Kidney capillary endothelial cell (primary cell): ENCODE measurements at regions not wholly inside any gene's neighbourhood (a gene's known extent, or its start where the extent isn't known, plus 50 kb on each side); places are given as distances from the start of the nearest gene placed in this dataset.
A peak's percentile ranks its signal among the peaks of the same experiment; 100 is the strongest.
"Not testable (repeated sequence)": the region's sequence is repeated elsewhere in the genome, so short reads cannot be mapped to it uniquely, and the experiment has no call there.

Experiments
- DNase-seq: peaks from one replicate; pipeline ENCODE4 v3.0.0-alpha.2; 2018; ENCODE audit warnings: low spot score

DNA sequence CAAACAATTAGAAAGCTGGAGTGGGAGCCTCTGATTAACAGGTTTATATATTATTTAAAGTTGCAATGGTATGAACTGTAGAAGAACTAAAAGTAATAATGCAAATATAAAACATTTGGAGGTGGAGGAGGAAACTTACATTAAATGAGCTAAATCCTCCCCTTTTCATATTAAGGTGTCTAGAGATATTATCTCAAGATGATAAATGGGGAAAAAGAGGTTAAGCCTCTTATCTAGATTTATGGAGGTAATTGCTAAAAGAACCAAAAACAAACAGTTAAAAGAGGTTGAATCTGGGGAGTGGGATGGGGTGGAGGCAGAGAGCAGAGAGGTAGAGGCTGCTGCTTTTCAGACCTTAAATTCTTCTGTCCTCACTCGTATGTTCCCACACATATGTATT, 147.8 kb upstream of the SLC24A2 start:
- DNase-seq, result no peak

DNA sequence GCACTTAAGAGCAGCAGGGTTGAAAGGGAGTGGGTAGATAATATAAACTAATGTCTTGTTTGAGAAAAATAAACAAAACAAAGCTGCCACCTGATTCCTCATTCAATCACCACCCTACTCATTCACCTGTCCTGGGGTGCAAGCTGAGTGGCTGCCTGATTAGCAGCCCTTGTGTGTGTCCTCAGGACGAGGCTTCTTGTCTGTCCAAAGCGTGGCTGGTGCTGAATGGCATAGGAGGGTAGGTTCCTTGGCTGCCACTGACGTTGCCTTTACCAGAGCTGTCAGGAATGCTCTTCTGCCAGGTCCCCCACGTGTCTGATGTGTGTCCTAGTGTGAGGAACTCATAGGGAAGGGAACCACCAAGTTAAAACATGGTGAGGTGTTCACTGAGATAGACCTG, 146.6 kb upstream of the SLC24A2 start:
- DNase-seq, result no peak

DNA sequence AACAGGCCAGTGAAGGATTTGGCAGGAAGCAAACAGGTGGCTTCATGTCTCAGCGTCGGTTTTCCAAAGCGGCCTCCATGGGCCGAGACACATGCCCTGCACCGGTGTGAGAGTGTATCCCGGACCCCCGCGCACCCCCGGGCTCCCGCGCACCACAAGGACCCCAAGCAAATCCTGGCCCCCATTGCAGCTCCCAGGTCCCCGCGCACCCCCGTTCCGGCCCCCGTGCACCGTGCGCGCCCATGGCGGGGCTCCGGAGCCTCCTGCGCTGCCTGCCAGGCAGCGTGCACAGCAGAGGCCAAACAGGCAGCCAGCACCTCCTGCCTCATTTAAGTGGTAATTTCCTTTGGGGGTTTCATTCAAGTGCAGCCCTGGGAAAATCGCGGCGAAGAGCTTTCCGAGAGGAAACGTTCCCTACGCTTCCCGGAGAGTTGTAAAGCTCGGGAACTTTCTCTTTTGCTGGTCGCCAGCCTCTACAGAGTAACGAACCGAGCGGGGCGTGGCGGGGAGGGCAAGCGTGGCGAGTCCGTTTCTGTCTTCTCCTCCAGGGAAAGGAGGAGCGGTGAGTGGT, 145.5 kb upstream of the SLC24A2 start:
- DNase-seq, result peak; percentile 38

DNA sequence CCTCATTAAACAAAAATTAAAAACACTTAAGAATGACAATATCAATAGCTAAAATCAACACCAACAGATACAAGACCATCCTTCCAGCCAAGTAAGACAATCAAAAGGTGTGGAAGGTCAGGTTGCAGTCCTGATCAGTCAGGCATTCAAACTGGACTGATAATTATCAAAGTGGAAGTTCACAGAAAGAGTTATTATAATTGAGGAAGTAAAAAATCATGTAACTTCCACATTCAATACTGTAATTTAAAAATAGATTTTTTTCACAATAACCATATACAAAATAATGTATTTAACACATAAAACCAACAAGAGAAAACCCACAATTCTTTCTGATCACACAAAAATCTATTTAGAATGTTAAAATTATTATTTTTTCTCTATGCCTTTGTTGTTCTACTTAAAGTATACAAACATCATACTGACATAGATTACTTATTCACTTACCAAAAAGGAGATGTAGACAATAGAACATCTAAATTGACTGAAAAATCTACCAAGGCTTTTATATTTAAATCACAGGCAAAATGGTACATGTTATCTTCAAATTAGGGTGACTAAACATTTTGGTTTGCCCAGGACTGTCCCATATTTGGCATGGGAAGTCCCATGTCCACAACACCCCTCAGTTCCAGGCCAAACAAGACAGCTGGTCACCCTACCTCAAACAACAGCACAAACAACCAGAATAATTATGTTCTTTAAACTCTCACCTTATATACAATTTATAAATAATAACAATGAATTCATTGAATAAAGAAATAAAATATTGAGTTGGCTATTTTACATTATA, 142.5 kb upstream of the SLC24A2 start:
- no peak for DNase-seq

DNA sequence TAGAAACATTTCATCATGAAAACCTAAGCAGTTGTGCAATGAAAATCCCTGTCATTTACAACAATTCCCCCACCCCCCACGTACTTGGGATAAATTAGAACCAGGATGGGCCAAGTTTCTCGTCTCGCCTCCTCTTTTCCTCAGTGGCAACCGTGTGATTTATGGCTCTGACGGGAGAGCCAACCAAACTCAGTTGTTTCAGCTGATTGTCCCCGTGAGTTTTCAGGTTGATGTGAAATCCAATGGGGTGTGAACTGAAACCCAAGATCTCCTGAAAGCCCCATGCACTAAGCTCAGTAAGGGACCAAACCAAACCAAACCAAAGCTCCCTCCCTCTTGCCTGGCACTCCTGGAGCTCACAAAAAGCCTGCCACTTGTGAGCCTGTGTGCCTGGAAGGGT, 138.7 kb upstream of the SLC24A2 start:
- DNase-seq, result no peak

DNA sequence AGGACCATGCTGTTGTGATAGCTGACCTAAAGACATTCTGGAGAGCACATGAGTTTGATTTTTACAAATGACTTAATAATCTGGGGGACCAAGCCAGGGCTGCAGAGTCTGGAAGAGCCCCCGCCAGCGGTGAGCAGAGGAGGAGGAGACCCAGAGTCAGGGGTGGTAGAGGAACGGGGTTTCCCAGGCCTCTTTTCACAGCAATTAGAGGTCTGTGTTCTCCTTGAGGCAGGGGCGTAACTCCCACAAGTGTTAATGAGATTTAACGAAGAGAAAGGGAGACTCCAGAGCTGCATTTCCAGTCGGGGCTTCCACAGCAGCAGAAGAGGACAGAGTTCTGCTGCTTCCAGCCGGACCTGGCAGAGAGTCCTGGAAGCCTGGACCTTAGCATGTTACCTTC, 137.9 kb upstream of the SLC24A2 start:
- DNase-seq, result no peak

DNA sequence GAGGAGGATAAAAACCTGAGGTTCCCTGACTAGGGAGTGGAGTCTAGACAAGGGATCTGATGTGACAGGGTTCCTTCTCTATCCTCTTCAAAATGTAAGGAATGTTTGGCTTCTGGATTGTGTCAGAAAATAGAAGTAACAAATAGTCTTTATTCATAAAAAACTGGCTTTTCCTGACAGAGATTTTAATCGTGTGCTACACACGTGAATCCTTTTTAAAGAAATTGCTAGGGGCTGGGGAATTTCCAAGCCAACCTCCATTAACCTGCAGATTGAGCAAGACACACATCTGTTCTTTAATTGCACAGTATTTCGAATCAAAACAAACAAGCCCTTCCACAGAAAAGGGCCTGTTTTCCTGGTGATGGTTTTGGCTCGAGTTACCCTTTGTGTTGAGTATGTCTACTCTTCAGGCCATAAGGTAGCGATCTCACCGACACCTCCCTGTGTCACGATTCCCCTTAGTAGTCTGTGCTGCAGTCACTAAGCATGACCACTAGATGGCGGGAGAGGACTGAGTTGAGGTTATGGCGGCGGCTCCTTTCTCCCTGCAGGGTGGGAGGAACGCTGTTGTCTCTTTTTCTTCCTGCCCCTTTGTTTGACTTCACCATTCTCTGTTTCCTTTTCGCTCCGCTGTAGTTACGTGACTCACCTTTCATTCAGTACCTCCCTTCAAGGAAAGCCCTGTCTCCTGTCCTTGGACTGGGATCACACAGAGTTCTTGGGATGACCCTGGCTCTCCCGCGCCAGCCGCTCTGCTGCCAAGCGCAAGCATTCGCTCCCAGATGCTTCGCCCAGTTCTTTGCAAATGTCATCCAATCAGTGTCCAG, 137.1 kb upstream of the SLC24A2 start:
- DNase-seq, result peak; percentile 85

DNA sequence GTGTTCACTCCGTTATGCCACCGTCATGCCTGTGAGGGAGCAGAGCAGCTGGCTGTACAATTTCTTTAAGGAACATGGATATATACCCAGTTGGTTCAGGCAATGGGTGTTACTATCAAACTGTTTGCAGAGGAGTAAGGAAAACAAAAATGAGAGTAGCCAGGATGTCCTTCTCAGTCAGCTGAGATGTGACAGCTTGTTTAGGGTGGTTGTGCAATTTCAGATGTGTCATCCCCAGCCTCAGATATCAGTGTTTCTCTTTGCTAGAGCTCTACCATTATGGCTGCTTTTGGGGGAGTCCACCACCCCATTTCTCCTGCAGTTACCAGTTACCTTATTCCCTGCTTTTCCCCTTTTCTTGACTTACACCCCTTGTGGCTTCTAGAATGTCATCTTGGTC, 135.2 kb upstream of the SLC24A2 start:
- DNase-seq, result no peak

DNA sequence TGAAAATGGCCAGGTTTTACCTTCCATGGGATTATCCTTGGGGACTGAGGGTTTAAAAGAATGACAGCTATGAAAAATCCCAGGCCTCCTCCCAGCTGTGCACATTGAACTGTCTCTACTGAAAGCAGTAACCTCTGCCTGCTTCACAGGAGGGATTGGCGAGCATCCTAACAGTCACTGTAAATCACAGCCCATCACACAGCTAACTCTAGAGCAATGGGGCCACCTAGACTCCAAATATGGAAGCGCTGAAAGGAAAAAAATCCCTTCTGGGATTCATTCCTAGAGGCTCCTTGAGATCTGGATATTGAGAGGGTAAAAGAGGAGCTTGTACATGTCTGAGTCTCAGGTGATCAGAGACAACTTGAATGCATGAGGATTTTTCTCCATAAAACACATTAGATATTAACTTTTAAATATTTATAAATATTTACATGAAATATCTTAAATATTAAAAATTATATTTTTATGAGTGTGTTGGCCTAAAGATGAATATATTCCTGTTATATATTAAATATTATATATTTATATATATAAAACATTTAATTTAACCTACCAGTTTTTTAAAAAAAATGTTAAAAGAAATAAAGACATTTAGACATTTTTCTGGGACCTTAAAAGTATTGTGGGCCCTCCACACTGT, 133.8 kb upstream of the SLC24A2 start:
- peak; percentile 60 for DNase-seq

DNA sequence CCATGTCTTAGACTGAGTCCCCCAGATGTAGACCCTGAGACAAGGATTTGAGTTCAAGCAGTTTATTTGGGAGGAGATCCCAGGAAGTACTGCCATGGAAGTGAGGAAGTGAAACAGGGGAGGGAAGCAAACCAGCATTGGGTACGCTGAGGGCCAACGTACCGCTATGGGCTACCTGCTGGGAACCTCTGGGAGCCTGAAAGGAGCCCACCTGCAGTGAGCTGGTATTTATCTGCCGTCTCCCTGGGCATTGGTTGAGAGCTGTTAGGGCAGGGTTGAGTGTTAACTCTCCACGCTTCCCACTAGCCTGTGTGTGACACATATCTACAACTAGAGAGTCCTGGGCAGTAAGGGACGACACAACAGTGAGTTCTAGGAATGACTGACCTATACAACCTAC, 131.6 kb upstream of the SLC24A2 start:
- no peak for DNase-seq

DNA sequence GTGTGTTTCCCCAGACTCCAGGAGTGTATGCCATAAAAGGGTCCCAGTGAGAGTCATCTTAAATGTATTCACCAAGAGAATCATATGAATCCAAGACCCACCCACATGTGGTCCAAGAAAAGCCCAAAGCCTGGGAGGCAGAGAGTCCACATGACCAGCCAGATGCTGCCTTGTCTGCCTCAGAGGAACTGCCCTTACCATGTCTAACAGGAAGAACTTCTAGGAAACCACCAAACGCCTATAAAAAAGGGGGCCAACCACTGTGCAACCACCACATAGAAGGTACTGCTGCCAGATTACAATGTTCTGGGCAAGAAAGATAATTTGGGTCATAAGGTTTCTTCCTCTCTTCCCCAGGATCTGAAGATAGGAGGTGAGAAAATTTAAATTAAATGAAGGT, 129.8 kb upstream of the SLC24A2 start:
- no peak for DNase-seq

DNA sequence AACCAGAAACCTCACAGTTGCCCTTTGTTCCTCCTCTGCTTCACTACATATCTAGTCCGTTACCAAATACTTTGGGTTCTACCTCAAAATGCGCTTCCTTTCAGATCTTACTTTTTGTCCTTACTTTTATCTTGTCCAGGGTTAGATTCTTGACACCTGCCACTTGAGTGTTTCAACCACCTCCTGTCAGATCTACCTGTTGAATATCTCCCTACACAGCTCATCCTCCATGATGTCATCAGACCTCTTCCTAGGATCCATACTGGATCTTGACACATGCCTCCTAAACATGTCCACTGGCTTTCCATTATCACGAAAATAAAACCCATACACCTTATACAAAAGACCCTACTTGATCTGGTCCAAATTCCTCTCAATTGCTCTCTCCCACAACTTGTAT, 125.2 kb upstream of the SLC24A2 start:
- DNase-seq, result no peak

DNA sequence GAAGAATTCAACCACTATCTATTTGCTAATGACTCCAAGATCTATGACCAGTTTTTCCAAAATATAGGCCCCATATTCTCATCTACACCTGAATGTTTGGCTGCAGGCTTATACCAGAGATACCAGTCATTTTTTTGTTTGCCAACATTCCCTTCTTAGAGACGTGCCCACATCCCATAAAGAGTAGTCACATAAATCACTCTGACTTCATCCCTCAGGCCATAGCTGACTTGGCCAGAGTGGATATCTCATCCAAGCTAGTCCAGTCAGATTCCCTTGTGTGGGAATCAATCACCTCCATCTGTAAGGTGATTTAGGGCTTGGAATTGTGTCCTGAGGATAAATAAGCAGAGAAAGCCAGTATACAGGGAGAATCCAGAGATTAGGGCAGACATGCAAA, 124.3 kb upstream of the SLC24A2 start:
- DNase-seq, result no peak

DNA sequence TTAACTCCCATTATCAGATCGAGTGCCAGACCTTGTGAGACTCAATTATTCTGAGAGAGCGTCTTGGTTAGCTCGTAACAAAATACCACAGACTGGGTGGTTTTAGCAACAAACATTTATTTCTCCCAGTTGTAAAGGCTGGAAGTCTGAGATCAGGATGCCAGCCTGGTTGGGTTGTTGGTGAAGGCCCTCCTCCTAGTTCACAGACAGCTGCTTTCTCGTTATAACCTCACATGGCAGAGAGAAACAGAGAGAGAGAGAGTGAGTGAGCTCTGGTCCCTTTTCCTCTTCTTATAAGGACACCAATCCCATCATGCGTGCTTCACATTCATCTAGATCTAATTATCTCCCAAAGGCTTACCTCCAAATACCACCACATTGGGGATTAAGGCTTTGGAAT, 114.2 kb upstream of the SLC24A2 start:
- DNase-seq, result no peak

DNA sequence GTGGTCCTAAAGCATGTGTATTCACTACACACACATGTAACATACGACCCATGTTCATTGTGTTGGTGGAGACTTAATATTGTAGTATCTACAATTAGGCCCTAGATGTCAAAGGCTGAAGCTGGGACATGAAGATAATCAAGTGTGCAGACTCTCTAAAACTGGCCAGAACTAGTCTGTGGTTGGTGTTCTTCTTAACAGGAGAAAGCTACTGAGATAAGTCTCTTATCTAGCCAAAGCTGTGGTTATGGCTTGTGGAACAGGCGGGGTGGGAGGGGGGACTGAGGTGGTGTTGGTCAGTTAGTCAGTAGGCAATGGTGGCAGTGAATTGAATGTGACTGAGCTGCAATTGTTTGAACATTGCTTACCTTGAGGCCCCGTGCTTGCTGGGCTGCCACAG, 112.7 kb upstream of the SLC24A2 start:
- DNase-seq, result no peak

DNA sequence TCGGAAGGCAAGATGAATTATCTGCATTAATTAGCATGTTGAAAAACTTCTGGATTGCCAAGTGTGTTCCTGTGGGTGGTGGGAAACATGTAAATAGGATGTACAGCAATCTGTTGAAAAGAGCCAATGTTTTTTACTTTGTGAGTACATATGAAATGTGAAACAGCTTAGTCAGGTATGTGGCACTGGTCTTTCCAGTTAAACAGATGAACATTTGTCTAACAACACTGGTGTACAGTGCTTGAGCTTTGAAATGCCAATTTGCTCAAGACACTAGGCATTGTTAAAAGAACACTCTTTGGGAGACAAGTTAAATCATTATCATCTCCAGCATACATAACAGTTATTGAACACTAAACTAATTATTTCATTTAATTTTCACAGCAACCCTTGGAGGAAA, 107.3 kb upstream of the SLC24A2 start:
- DNase-seq, result no peak

DNA sequence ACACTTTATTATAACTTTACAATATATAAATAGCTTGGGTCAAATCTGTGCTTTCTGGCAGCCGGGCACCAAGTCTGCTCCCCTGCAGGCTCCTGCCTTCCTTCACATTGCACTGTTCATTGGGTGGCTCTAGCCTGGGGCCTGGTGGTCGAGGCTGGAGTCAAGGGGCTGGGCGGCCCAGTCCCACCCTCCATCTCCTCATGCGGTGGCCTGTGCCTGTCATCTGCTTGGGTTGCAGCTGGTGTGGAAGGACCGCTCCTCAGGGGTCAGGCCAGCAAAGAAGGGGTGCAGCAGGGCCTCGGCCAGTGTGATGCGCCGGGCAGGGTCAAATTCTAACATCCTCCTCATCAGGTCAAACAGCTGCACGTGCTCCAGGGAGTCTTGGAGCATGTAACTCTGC, 106.7 kb upstream of the SLC24A2 start:
- DNase-seq, result not testable (repeated sequence)

DNA sequence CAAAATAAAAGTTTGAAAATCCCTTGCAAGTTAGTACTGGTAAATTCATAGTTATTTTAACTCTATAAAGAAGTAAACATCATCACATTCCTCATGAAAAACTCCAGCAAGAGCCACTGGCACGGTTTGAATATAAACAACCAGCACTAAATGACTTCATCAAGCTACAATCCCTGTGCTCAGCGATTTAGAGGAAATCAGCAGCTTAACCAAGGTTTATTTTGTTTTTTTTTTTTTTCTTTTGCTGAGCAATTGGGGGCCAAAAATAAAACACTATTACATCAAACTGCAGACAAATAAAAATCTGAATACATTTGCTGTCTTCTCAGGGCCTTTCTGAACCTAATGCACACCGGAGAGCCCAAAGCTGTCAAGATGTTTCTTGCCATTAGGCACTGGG, 106.2 kb upstream of the SLC24A2 start:
- DNase-seq, result no peak

DNA sequence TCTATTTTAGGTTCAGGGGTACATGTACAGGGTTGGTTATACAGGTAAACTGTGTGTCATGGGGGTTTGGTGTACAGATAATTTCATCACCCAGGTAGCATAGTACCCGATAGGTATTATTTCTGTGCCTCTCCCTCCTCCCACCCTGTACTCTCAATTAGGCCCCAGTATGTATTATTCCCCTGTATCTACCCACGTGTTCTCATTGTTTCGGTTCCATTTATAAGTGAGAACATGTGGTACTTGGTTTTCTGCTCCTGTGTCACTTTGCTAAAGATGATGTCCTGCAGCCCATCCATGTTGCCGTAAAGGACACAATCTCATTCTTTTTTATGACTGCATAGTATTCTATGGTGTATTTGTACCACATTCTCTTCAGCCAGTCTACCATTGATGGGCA, 96.8 kb upstream of the SLC24A2 start:
- DNase-seq, result no peak

DNA sequence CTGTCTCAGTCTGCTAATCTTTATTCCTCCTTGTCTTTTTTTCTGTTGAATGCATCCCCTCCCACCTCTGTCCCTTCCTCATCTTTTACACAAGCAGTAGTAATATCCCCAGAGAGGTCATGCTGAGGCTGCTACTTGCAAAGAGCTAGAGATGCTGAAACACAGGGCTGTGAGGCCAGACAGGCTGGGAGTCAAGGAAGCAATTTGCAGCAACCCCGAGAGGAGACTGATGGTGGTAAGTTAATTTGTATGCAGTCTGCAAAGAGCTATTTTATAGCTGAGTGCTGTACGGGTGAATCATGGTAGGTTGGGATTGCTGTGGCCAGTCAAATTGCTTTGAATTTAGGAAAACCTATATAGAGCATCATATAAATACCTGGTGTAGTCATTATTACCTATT, 90.2 kb upstream of the SLC24A2 start:
- DNase-seq, result no peak

DNA sequence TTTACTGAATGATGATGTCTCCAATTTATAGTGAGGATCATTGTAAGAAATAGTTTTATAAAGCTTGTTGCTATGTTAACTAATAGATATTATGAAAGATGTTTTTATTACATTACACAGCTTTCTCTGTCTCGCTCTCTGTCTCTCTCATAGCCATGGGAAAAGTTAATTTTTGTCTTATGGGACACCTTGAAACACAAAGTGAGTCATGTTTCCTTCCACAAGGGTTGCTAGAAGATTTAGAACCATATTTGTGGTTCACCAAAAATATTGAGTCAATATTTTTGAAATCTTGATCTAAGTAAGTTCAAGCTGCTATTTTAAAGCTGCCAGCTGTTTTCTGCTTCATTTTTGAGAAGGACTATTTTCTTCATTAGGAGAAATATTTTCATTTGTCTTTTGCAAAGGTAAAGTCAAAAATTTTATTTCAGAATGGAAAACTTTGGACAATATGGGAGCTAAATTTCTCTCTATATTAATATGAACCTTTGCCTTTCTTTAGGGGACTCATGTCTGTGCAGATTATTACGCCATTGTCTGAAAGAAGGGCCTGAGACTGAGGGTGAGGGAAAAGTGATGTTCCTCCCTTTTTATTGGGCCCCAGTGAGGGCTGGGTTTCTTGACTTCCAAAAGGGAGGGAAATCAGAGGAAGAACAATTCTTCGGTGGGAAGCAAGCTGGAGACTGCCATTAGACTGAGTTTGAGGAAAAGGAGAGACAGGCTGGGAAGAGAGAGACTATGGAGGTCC, 87.9 kb upstream of the SLC24A2 start:
- no peak for DNase-seq

DNA sequence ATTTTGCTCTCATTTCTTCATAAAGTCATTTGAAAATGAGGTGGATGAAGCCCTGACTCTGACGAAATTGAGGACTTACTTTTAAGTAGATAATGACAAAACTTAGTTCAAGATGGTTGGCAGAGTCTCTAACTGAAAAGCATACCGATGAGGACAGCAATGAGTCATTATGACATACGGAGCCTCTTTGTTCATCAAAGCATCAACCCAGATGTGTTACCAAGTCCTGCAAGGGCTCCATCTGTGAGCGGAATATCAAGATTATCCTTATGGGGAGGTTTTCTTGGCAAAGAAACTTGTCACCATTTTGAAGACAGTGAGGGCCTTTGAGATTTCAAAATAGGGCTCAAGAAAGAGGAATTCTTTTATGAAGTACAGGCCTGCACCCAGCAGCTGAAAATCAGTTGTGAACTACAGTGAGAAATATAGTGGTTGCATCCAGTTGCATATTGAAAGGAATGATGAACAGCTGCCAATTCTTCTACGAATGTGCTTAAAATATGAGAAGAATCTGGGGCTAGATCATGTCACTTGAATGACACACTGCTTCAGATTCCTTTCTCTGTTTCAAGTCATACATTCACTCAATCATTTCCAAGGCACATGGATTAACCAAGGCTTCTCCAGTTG, 86.6 kb upstream of the SLC24A2 start:
- no peak for DNase-seq
